ENCODE measurements at regions not wholly inside any gene's neighbourhood (a gene's known extent, or its start where the extent isn't known, plus 50 kb on each side); places are given as distances from the start of the nearest gene placed in this dataset.

DNA sequence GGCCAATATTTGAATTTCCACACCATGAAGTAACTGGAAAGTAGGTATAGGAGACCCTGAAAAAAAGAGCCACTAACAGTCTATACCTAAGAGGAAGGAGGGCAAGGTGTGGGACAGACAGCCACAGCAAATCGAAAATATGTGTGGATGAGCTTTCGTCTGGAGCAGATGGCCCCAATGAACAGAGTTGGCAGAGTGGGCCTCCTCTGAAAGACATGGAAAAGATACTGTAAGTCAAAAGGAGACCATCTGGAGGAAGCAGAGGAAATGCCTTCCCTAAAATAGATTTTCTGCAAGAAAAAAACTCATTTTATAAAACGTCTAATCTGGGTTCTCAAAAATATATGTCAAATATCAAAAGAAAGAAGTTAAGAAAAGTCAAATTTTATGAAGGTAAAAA, 157.2 kb upstream of the PRKD1 start:
- H3K27me3 Mint-ChIP-seq, result no peaks in the 10 kb centered on the region
- H3K36me3 Mint-ChIP-seq (ENCODE audit: low read depth), result no peaks in the 10 kb centered on the region
- ATAC-seq (no peak), DNase-seq (no peak)
- no peak overlapping the region for H3K27ac Mint-ChIP-seq
- H3K4me3 Mint-ChIP-seq, result no peak overlapping the region
- H3K9me3 ChIP-seq (ENCODE audit: control insufficient read depth, low read length, poor library complexity, severe bottlenecking), result no peaks in the 10 kb centered on the region
- H3K4me1 Mint-ChIP-seq, result no peaks in the 10 kb centered on the region

DNA sequence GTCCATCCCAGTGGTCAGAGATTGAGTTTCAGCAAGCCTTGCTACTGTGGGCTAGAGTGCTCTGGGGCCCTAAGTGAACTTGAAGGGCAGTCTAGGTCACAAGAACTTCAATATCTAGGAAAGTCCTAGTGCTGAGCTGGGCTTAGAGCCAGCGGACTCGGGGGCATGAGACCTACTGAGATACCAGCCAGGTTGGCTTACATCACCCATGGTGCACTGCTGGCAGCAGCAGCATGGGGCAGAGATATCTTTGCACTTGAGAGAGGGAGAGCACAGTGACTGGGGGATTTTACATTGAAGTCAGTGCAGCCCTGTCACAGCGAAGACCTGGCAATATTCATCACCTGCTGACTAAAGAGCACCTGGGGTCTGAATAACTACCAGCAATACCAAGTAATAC, 158.3 kb upstream of the PRKD1 start:
- no peak overlapping the region for H3K4me3 Mint-ChIP-seq
- DNase-seq, result no peak
- no peaks in the 10 kb centered on the region for H3K4me1 Mint-ChIP-seq
- ATAC-seq, result no peak
- H3K36me3 Mint-ChIP-seq (ENCODE audit: low read depth), result no peaks in the 10 kb centered on the region
- H3K27me3 Mint-ChIP-seq, result no peaks in the 10 kb centered on the region
- H3K27ac Mint-ChIP-seq, result no peak overlapping the region
- H3K9me3 ChIP-seq (ENCODE audit: control insufficient read depth, low read length, poor library complexity, severe bottlenecking), result no peaks in the 10 kb centered on the region

DNA sequence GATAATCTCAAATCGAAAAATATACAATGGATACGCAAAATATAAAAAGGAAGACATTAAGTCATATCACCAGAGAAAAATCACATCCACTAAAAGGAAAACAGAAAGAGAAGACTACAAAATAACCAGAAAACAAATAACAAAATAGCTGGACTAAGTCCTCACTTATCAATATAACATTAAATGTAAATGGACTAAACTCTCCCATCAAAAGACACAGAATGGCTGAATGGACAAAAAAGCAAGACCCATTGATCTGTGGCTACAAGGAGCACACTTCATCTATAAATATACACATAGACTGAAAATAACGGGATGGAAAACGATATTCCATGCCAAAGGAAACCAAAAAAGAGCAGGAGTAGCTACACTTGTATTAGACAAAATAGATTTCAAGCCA, 161.0 kb upstream of the PRKD1 start:
- Mint-ChIP-seq H3K4me3 (no peak overlapping the region), H3K4me1 (no peaks in the 10 kb centered on the region), H3K27me3 (no peaks in the 10 kb centered on the region), H3K27ac (no peak overlapping the region), H3K36me3 (ENCODE audit: low read depth) (no peaks in the 10 kb centered on the region)
- no peaks in the 10 kb centered on the region for H3K9me3 ChIP-seq (ENCODE audit: control insufficient read depth, low read length, poor library complexity, severe bottlenecking)
- ATAC-seq, result no peak
- DNase-seq, result no peak

DNA sequence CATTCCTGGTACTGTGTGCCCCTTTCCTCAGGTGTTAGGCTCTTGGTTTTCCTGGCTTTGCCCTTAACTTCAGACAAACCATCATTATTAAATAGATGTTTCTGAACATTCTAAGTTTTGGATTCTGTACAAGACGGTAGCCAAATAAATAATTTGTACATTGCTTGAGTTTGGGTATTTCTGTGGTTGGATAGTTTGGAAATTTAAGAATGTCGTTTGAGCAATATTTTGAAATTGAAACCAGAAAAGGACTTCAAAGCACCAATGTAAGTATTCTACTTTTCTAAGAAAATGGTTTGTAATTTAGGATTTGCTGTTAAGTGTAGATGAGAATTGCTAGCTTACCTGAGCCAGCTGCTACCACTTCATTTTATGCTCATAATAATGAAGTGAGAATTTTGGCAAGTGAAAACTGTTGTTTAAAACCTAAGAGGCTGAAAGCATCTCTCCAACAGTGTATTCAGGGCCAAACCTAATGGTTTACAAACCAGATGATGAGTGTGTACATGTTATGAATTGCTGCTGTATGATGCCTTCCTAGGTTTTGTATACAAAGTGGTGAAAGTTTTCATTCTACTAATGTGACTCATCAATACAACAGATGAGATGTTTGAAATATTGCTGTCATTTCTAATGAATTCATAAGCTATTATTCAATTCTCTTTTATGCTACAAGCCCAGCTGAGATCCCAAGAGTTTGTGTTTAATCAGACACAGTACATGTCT, 181.5 kb upstream of the PRKD1 start:
- no peak for ATAC-seq
- no peak for DNase-seq
- Mint-ChIP-seq H3K36me3 (ENCODE audit: low read depth) (no peaks in the 10 kb centered on the region), H3K4me1 (no peaks in the 10 kb centered on the region), H3K27me3 (no peaks in the 10 kb centered on the region), H3K4me3 (no peak overlapping the region), H3K27ac (no peak overlapping the region)
- no peaks in the 10 kb centered on the region for H3K9me3 ChIP-seq (ENCODE audit: control insufficient read depth, low read length, poor library complexity, severe bottlenecking)

DNA sequence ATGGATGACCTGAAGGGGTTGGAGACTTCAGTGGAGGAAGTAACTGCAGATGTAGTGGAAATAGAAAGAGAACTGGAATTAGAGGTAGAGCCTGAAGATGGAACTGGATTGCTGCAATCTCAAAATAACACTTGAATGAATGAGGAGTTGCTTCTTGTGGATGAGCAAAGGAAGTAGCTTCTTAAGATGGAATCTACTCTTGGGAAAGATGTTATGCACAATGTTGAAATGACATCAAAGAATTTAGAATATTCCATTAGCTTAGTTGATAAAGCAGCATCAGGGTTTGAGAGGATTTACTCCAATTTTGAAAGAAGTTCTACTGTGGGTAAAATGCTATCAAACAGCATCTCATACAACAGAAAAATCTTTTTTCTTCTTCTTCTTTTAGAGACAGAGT, 186.4 kb upstream of the PRKD1 start:
- H3K4me1 Mint-ChIP-seq, result no peaks in the 10 kb centered on the region
- no peaks in the 10 kb centered on the region for H3K27me3 Mint-ChIP-seq
- DNase-seq (no peak), ATAC-seq (no peak)
- H3K27ac Mint-ChIP-seq, result no peak overlapping the region
- no peaks in the 10 kb centered on the region for H3K9me3 ChIP-seq (ENCODE audit: control insufficient read depth, low read length, poor library complexity, severe bottlenecking)
- no peaks in the 10 kb centered on the region for H3K36me3 Mint-ChIP-seq (ENCODE audit: low read depth)
- H3K4me3 Mint-ChIP-seq, result no peak overlapping the region

DNA sequence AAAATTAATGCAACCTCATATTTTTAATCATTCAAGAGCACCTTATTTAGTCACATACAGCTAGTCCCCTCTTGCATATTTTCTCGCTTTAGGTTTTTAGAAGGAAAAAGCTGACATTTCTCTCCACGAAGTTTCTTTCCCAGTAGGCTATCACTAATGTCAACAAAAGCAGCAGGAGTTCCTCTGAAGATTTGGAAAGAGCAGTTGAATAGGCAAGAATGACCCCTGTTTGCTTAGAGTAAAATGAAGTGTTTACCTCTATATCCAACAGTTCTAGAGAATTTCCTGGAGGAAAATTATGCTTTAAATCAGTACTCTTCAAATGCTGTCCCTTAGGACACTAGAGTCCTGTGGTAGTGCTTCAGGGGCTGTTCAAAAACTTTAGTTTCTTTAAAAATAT, 188.1 kb upstream of the PRKD1 start:
- no peaks in the 10 kb centered on the region for H3K36me3 Mint-ChIP-seq (ENCODE audit: low read depth)
- no peaks in the 10 kb centered on the region for H3K4me1 Mint-ChIP-seq
- DNase-seq (no peak), ATAC-seq (no peak)
- H3K27me3 Mint-ChIP-seq, result no peaks in the 10 kb centered on the region
- no peak overlapping the region for H3K4me3 Mint-ChIP-seq
- H3K27ac Mint-ChIP-seq, result no peak overlapping the region
- H3K9me3 ChIP-seq (ENCODE audit: control insufficient read depth, low read length, poor library complexity, severe bottlenecking), result no peaks in the 10 kb centered on the region

DNA sequence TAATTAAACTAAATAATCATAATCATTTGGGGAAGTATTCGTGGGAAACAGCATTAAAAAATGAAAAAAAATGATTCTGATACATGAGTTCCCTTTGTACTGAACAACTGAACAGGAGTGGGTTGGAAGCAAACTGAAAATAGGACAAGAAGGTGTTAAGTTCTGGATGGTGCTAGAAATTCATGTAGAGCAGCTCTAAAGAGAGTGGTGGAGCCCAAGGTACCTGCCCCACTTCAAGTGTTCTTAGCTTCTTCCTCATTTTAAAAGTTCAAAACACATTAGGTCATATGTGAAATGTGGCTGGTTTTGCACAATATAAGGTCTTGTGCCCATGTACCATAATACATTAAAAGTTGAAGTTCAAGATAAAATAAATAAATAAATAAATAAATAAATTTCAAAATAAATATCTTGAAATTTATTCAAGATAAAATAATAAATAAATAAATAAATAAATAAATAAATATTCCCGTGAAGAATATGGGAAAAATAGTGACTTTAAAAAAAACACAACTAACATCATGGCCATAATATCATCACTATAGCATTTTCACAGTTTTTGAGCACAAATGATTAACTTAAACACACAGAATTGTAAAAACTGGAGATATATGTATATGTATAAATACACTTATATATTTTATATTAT, 191.5 kb upstream of the PRKD1 start:
- H3K4me3 Mint-ChIP-seq, result no peak overlapping the region
- no peak overlapping the region for H3K27ac Mint-ChIP-seq
- no peaks in the 10 kb centered on the region for H3K4me1 Mint-ChIP-seq
- DNase-seq (no peak), ATAC-seq (no peak)
- H3K36me3 Mint-ChIP-seq (ENCODE audit: low read depth), result no peaks in the 10 kb centered on the region
- H3K9me3 ChIP-seq (ENCODE audit: control insufficient read depth, low read length, poor library complexity, severe bottlenecking), result no peaks in the 10 kb centered on the region
- H3K27me3 Mint-ChIP-seq, result no peaks in the 10 kb centered on the region

DNA sequence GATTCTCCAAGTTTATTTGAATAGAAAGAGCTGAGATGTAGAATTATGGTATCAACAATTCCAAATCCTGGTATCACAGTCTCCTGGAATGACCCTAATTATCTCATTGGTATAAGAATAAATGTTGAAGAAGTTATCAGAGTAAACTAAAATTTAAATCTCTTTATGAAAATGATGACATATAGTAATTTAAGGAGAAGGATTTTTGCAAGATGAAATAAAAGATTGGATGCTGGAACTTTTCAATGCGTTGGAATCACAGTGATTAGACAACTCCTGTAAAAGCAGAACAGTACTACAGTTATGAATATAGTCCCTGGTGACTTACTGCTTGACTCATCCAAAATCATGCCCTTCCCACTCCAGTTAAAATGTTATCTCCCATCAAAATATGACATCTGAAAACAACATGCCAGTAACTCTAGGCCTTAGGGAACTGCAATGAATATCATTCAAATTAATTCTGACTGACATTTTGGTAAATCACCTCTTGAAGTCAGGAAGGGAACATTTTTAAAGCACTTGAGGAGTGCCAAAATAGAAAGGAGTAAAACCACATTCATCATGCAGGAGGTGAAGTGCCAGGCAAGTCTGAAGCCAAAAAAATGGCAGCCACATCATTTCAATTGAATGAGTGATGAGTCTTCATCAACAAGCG, 197.8 kb upstream of the PRKD1 start:
- Mint-ChIP-seq H3K4me1 (no peaks in the 10 kb centered on the region), H3K4me3 (no peak overlapping the region), H3K27me3 (no peaks in the 10 kb centered on the region), H3K27ac (no peak overlapping the region), H3K36me3 (ENCODE audit: low read depth) (no peaks in the 10 kb centered on the region)
- no peak for DNase-seq
- ATAC-seq, result no peak
- no peaks in the 10 kb centered on the region for H3K9me3 ChIP-seq (ENCODE audit: control insufficient read depth, low read length, poor library complexity, severe bottlenecking)

DNA sequence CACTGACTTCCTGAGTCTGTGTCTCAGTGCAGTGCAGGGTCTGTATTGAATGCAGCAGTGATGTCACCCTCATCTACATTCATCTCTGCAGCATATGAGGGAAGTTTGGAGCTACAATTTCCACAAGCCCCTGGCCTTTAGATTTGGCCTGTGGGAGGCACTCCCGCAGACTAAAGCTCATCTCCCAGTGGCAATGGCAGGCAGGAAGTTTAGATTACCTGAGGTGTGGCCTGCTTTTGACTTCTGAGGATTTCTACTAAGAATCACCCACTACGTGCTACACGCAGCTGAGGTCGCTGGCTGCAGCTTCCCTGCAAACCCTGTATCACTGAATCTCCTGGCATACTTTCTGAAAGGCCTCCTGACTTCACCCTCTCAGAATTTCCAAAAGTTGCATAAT, 202.2 kb upstream of the PRKD1 start:
- no peaks in the 10 kb centered on the region for H3K4me1 Mint-ChIP-seq
- H3K4me3 Mint-ChIP-seq, result no peak overlapping the region
- ATAC-seq (no peak), DNase-seq (no peak)
- H3K27me3 Mint-ChIP-seq, result no peaks in the 10 kb centered on the region
- no peak overlapping the region for H3K27ac Mint-ChIP-seq
- no peaks in the 10 kb centered on the region for H3K9me3 ChIP-seq (ENCODE audit: control insufficient read depth, low read length, poor library complexity, severe bottlenecking)
- no peaks in the 10 kb centered on the region for H3K36me3 Mint-ChIP-seq (ENCODE audit: low read depth)

DNA sequence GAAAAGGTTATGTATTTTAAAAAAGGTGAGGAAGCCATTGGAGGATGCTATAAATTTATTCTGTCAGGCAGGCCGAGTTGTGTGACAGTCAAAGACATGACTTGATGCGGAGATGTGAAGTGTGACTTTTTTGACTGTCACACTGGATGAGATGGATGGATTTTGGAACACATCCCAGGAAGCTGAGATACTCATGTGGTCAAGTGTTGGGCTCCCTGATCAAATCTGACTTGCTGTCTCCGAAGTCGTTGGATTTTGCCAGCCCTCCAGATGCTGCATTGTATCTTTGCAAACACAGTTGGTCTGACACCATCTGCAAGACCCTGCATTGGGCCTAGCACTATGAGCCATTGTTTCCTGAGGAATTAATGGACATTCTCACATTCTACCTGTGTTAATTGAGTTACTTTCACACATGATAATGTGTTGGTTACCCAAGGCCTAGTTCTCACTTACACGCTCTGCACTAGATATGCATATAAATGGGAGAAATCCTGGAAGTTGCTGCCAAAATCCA, 204.0 kb upstream of the PRKD1 start:
- no peak for ATAC-seq

DNA sequence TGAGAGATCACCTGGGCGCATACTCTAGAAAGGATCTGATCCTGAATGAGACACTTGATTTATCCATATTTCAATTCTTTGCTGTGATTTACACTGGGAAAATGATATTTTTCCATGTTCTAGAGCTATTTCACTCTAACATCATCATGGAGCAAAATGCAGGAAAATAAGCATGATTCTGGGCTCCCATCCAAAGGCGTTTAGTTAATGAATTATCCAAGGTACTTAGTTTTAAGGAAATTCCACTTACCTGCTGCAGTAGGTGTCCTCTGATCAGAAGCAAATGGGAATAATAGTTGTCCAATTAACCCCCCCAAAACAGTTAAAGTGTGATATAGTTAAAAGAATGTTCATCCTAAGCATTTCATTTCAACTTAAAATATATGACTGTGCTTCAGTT, 204.5 kb upstream of the PRKD1 start:
- DNase-seq (no peak), ATAC-seq (no peak)
- Mint-ChIP-seq H3K4me3 (no peak overlapping the region), H3K27ac (no peak overlapping the region), H3K4me1 (no peaks in the 10 kb centered on the region), H3K27me3 (no peaks in the 10 kb centered on the region), H3K36me3 (ENCODE audit: low read depth) (no peaks in the 10 kb centered on the region)
- no peaks in the 10 kb centered on the region for H3K9me3 ChIP-seq (ENCODE audit: control insufficient read depth, low read length, poor library complexity, severe bottlenecking)

More for the DNA sequence above, 204.0 kb upstream of the PRKD1 start:
- Mint-ChIP-seq H3K36me3 (ENCODE audit: low read depth) (no peaks in the 10 kb centered on the region), H3K4me1 (no peaks in the 10 kb centered on the region), H3K27me3 (no peaks in the 10 kb centered on the region), H3K4me3 (no peak overlapping the region), H3K27ac (no peak overlapping the region)
- DNase-seq, result no peak
- H3K9me3 ChIP-seq (ENCODE audit: control insufficient read depth, low read length, poor library complexity, severe bottlenecking), result no peaks in the 10 kb centered on the region

DNA sequence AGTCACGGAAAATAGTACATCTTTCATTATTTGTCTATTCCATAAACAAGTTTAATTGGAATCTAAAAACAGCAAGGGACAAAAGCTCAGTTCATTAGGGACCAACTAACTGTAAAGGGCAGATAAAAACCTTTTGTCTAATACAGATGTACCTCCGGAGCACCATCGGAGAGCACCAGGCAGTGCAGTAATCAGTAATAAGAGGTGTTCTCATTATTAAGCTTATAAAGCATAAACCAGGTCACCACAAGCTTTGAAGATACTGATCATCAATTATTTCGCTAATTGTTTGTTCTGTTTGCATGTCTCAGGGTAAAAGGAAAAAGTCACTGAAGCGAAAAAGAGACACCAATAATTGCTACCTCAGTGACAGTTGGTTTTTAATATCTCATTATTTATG, 207.3 kb upstream of the PRKD1 start:
- H3K9me3 ChIP-seq (ENCODE audit: control insufficient read depth, low read length, poor library complexity, severe bottlenecking), result no peaks in the 10 kb centered on the region
- Mint-ChIP-seq H3K27me3 (no peaks in the 10 kb centered on the region), H3K27ac (no peak overlapping the region), H3K36me3 (ENCODE audit: low read depth) (no peaks in the 10 kb centered on the region), H3K4me1 (no peaks in the 10 kb centered on the region), H3K4me3 (no peak overlapping the region)
- DNase-seq (no peak), ATAC-seq (no peak)

DNA sequence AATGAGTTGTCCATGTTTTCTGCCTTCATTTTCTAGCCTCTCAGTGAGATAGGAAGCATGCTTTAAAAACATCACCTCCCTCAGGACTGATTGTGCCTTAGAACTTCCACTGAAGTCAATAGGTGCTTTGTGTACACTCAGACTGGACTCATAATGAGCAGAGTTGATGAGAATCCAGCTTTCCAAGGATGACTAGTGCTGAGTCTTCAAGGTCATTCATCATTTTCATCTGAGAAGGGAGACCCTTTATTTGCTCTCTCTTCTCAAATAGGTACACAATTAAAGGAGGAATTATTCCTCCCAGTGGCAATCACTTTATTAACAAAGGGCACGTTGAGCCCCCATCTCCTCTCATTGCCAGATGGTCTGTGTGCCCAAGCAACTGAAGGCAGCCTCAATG, 210.9 kb upstream of the PRKD1 start:
- no peaks in the 10 kb centered on the region for H3K27me3 Mint-ChIP-seq
- no peak overlapping the region for H3K27ac Mint-ChIP-seq
- no peak for DNase-seq
- H3K36me3 Mint-ChIP-seq (ENCODE audit: low read depth), result no peaks in the 10 kb centered on the region
- no peak overlapping the region for H3K4me3 Mint-ChIP-seq
- H3K4me1 Mint-ChIP-seq, result no peaks in the 10 kb centered on the region
- ATAC-seq, result no peak
- H3K9me3 ChIP-seq (ENCODE audit: control insufficient read depth, low read length, poor library complexity, severe bottlenecking), result no peaks in the 10 kb centered on the region

DNA sequence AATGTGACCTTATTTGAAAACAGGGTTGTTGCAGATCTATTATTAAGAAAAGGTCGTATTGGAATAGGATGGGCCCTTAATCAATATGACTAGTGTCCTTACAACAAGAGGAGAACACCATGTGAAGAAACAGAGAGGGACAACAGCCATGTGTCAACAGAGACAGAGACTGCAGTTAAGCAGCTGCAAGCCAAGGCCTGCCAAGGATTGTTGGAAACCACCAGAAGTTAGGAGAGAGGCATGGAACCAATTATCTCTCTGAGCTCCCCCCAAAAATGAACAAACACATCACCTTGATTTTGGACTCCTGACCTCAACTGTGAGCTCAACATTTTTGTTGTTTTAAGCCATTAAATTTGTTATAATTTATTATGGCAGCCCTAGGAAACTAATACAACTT, 214.6 kb upstream of the PRKD1 start:
- H3K36me3 Mint-ChIP-seq (ENCODE audit: low read depth), result no peaks in the 10 kb centered on the region
- no peaks in the 10 kb centered on the region for H3K4me1 Mint-ChIP-seq
- no peak overlapping the region for H3K27ac Mint-ChIP-seq
- H3K4me3 Mint-ChIP-seq, result no peak overlapping the region
- no peaks in the 10 kb centered on the region for H3K27me3 Mint-ChIP-seq
- DNase-seq, result no peak
- no peaks in the 10 kb centered on the region for H3K9me3 ChIP-seq (ENCODE audit: control insufficient read depth, low read length, poor library complexity, severe bottlenecking)
- ATAC-seq, result no peak
